Activated CD4-positive, alpha-beta memory T cell treated with anti-CD3 and anti-CD28 coated beads, Interleukin-2, amount 10 ng/mL, durations not matched to agents 7 days and 5 days (primary cell): ENCODE measurements at regions not wholly inside any gene's neighbourhood (a gene's known extent, or its start where the extent isn't known, plus 50 kb on each side); places are given as distances from the start of the nearest gene placed in this dataset.

Experiments used
- CTCF ChIA-PET: fragments of 350-600 bp; sonication (Branson Sonifier 250); formaldehyde crosslinking; loops from one replicate; lab custom pipeline; 2021; ENCODE audit warnings: antibody characterized with exemption, inconsistent platforms; lab: Charles Lee
- POLR2A ChIA-PET: fragments of 350-600 bp; sonication (Branson Sonifier 250); formaldehyde crosslinking; loops from one replicate; lab custom pipeline; 2021; ENCODE audit warnings: antibody characterized with exemption; lab: Charles Lee
- DNase-seq: peaks from one replicate; pipeline ENCODE4 v3.0.0-alpha.2; 2020
- H3K27ac Mint-ChIP-seq: one replicate; pipeline ENCODE4 v1.8.0; 2021; ENCODE audit warnings: mild to moderate bottlenecking, mixed read lengths
- H3K27me3 Mint-ChIP-seq: one replicate; pipeline ENCODE4 v1.8.0; 2021; ENCODE audit warnings: mixed read lengths
- H3K36me3 Mint-ChIP-seq: one replicate; pipeline ENCODE4 v1.8.0; 2021; ENCODE audit warnings: low read depth, mixed read lengths
- H3K4me1 Mint-ChIP-seq: one replicate; pipeline ENCODE4 v1.8.0; 2021; ENCODE audit warnings: mixed read lengths
- H3K4me3 Mint-ChIP-seq: one replicate; pipeline ENCODE4 v1.8.0; 2021; ENCODE audit warnings: mild to moderate bottlenecking, mixed read lengths
- H3K9me3 Mint-ChIP-seq: one replicate; pipeline ENCODE4 v1.8.0; 2021; ENCODE audit warnings: mixed read lengths

- no peak for DNase-seq
- Mint-ChIP-seq H3K27ac (no peak overlapping the region), H3K9me3 (no peaks in the 10 kb centered on the region), H3K4me3 (no peak overlapping the region), H3K36me3 (no peaks in the 10 kb centered on the region), H3K4me1 (peaks cover 25% of the 10 kb centered on the region), H3K27me3 (peaks cover 32% of the 10 kb centered on the region)
- ChIA-PET POLR2A (interaction anchor here (1.3 kb wide), 1 partner anchor 12 kb away, joined by 3 read pairs; no protein-coding TSS in a partner anchor), CTCF (interaction anchor here (1.4 to 1.5 kb wide), 2 partner anchors 38 to 94 kb away, joined by 4 to 5 read pairs; no protein-coding TSS in a partner anchor)
Measured at GRCh38 chr5:86974955-86975354, 292.7 kb upstream of the RASA1 start.

GRCh38 chr5:86977190-86977589 is 290.5 kb upstream of the RASA1 start:
- Mint-ChIP-seq H3K36me3 (no peaks in the 10 kb centered on the region), H3K4me1 (peaks cover 17% of the 10 kb centered on the region), H3K27ac (no peak overlapping the region), H3K4me3 (no peak overlapping the region), H3K27me3 (peaks cover 28% of the 10 kb centered on the region), H3K9me3 (no peaks in the 10 kb centered on the region)
- DNase-seq: no peak
- ChIA-PET CTCF (no interaction called here), POLR2A (no interaction called here)

GRCh38 chr5:86977808-86978207 is 289.9 kb upstream of the RASA1 start:
- no peak for DNase-seq
- Mint-ChIP-seq H3K4me3 (no peak overlapping the region), H3K9me3 (no peaks in the 10 kb centered on the region), H3K27ac (no peak overlapping the region), H3K36me3 (no peaks in the 10 kb centered on the region), H3K4me1 (peaks cover 17% of the 10 kb centered on the region), H3K27me3 (peaks cover 26% of the 10 kb centered on the region)
- ChIA-PET CTCF (no interaction called here), POLR2A (no interaction called here)

- H3K27me3 Mint-ChIP-seq: peaks cover 21% of the 10 kb centered on the region
- no peaks in the 10 kb centered on the region for H3K9me3 Mint-ChIP-seq
- no peak overlapping the region for H3K27ac Mint-ChIP-seq
- peaks cover 16% of the 10 kb centered on the region for H3K4me1 Mint-ChIP-seq
- POLR2A ChIA-PET: no interaction called here
- H3K36me3 Mint-ChIP-seq: no peaks in the 10 kb centered on the region
- no peak overlapping the region for H3K4me3 Mint-ChIP-seq
- no peak for DNase-seq
- CTCF ChIA-PET: no interaction called here
Measured at GRCh38 chr5:86979811-86980411, 287.8 kb upstream of the RASA1 start.

- no peaks in the 10 kb centered on the region for H3K9me3 Mint-ChIP-seq
- ChIA-PET CTCF (no interaction called here), POLR2A (no interaction called here)
- peaks cover 8% of the 10 kb centered on the region for H3K4me1 Mint-ChIP-seq
- H3K4me3 Mint-ChIP-seq: no peak overlapping the region
- peaks cover 14% of the 10 kb centered on the region for H3K27me3 Mint-ChIP-seq
- no peak for DNase-seq
- H3K27ac Mint-ChIP-seq: no peak overlapping the region
- no peaks in the 10 kb centered on the region for H3K36me3 Mint-ChIP-seq
Measured at GRCh38 chr5:86981898-86982297, 285.8 kb upstream of the RASA1 start.

- no peak for DNase-seq
- Mint-ChIP-seq H3K4me3 (no peak overlapping the region), H3K9me3 (no peaks in the 10 kb centered on the region), H3K27me3 (peaks cover 12% of the 10 kb centered on the region), H3K36me3 (no peaks in the 10 kb centered on the region), H3K27ac (no peak overlapping the region), H3K4me1 (peaks cover 8% of the 10 kb centered on the region)
- POLR2A ChIA-PET: no interaction called here
- CTCF ChIA-PET: interaction anchor here (1.7 kb wide), 1 partner anchor 103 kb away, joined by 4 read pairs; no protein-coding TSS in a partner anchor
Measured at GRCh38 chr5:86983208-86983607, 284.5 kb upstream of the RASA1 start.

GRCh38 chr5:86986837-86987236 is 280.8 kb upstream of the RASA1 start:
- no peak for DNase-seq
- no peak overlapping the region for H3K4me3 Mint-ChIP-seq
- peaks cover 9% of the 10 kb centered on the region for H3K27me3 Mint-ChIP-seq
- ChIA-PET POLR2A (interaction anchor here (0.8 to 0.9 kb wide), 2 partner anchors 12 to 190 kb away, joined by 3 read pairs; no protein-coding TSS in a partner anchor), CTCF (interaction anchor here (1.2 to 1.9 kb wide), 3 partner anchors 413 to 516 kb away, joined by 3 to 10 read pairs (median 3); no protein-coding TSS in a partner anchor)
- H3K36me3 Mint-ChIP-seq: no peaks in the 10 kb centered on the region
- H3K9me3 Mint-ChIP-seq: peaks cover 2% of the 10 kb centered on the region
- no peak overlapping the region for H3K27ac Mint-ChIP-seq
- no peaks in the 10 kb centered on the region for H3K4me1 Mint-ChIP-seq

GRCh38 chr5:86997516-86997915 is 270.2 kb upstream of the RASA1 start:
- ChIA-PET POLR2A (no interaction called here), CTCF (no interaction called here)
- Mint-ChIP-seq H3K4me1 (no peaks in the 10 kb centered on the region), H3K4me3 (no peak overlapping the region), H3K27ac (no peak overlapping the region), H3K36me3 (no peaks in the 10 kb centered on the region), H3K9me3 (no peaks in the 10 kb centered on the region), H3K27me3 (peaks cover 8% of the 10 kb centered on the region)
- no peak for DNase-seq

- H3K36me3 Mint-ChIP-seq: no peaks in the 10 kb centered on the region
- ChIA-PET CTCF (no interaction called here), POLR2A (no interaction called here)
- no peak overlapping the region for H3K27ac Mint-ChIP-seq
- no peaks in the 10 kb centered on the region for H3K9me3 Mint-ChIP-seq
- H3K27me3 Mint-ChIP-seq: peaks cover 8% of the 10 kb centered on the region
- no peak for DNase-seq
- H3K4me1 Mint-ChIP-seq: no peaks in the 10 kb centered on the region
- H3K4me3 Mint-ChIP-seq: no peak overlapping the region
Measured at GRCh38 chr5:86999951-87000350, 267.7 kb upstream of the RASA1 start.

- ChIA-PET CTCF (no interaction called here), POLR2A (no interaction called here)
- DNase-seq: no peak
- Mint-ChIP-seq H3K4me1 (no peaks in the 10 kb centered on the region), H3K9me3 (no peaks in the 10 kb centered on the region), H3K4me3 (no peak overlapping the region), H3K36me3 (no peaks in the 10 kb centered on the region), H3K27ac (no peak overlapping the region), H3K27me3 (peaks cover 8% of the 10 kb centered on the region)
Measured at GRCh38 chr5:87002485-87002884, 265.2 kb upstream of the RASA1 start.

- CTCF ChIA-PET: no interaction called here
- Mint-ChIP-seq H3K9me3 (no peaks in the 10 kb centered on the region), H3K4me3 (no peak overlapping the region), H3K36me3 (no peaks in the 10 kb centered on the region), H3K27ac (no peak overlapping the region), H3K27me3 (no peaks in the 10 kb centered on the region), H3K4me1 (no peaks in the 10 kb centered on the region)
- POLR2A ChIA-PET: no interaction called here
- DNase-seq: no peak
Measured at GRCh38 chr5:87004101-87004500, 263.6 kb upstream of the RASA1 start.

GRCh38 chr5:87007737-87008136 is 259.9 kb upstream of the RASA1 start:
- H3K9me3 Mint-ChIP-seq: no peaks in the 10 kb centered on the region
- DNase-seq: no peak
- POLR2A ChIA-PET: no interaction called here
- no peak overlapping the region for H3K27ac Mint-ChIP-seq
- H3K36me3 Mint-ChIP-seq: no peaks in the 10 kb centered on the region
- peaks cover 5% of the 10 kb centered on the region for H3K27me3 Mint-ChIP-seq
- H3K4me3 Mint-ChIP-seq: no peak overlapping the region
- no peaks in the 10 kb centered on the region for H3K4me1 Mint-ChIP-seq
- CTCF ChIA-PET: interaction anchor here (1.0 kb wide), 1 partner anchor 22 kb away, joined by 3 read pairs; no protein-coding TSS in a partner anchor

GRCh38 chr5:87008751-87009560 is 258.7 kb upstream of the RASA1 start:
- Mint-ChIP-seq H3K4me3 (no peak overlapping the region), H3K36me3 (no peaks in the 10 kb centered on the region), H3K27ac (no peak overlapping the region), H3K4me1 (no peaks in the 10 kb centered on the region), H3K9me3 (no peaks in the 10 kb centered on the region), H3K27me3 (peaks cover 5% of the 10 kb centered on the region)
- POLR2A ChIA-PET: no interaction called here
- DNase-seq: no peak
- CTCF ChIA-PET: interaction anchor here (1.0 kb wide), 1 partner anchor 20 kb away, joined by 3 read pairs; no protein-coding TSS in a partner anchor
